ENCODE measurements at regions not wholly inside any gene's neighbourhood (a gene's known extent, or its start where the extent isn't known, plus 50 kb on each side); places are given as distances from the start of the nearest gene placed in this dataset.
A peak's percentile ranks its signal among the peaks of the same experiment; 100 is the strongest.

- H3K27ac ChIP-seq: peak overlapping the region; percentile 16
- no peak for TF ChIP-seq CTCF (IDR thresholded peaks at IDR 0.05; ENCODE audit: low read depth, low read length)
- H3K27me3 ChIP-seq: no peaks in the 10 kb centered on the region
- no peak overlapping the region for H3K4me3 ChIP-seq
- no peaks in the 10 kb centered on the region for H3K36me3 ChIP-seq
- no peaks in the 10 kb centered on the region for H3K9me3 ChIP-seq (ENCODE audit: low read depth)
- peaks cover 46% of the 10 kb centered on the region for H3K4me1 ChIP-seq (ENCODE audit: low read depth)
- no peak for DNase-seq (ENCODE audit: low read depth in 1 of 2, low spot score in 1 of 2)
Measured at GRCh38 chr1:201772178-201772577, 56.8 kb upstream of the IPO9 start.

GRCh38 chr1:201773764-201774163, 55.2 kb upstream of the IPO9 start:
- H3K27ac ChIP-seq: peak overlapping the region; percentile 66
- no peaks in the 10 kb centered on the region for H3K36me3 ChIP-seq
- H3K27me3 ChIP-seq: no peaks in the 10 kb centered on the region
- peaks cover 47% of the 10 kb centered on the region for H3K4me1 ChIP-seq (ENCODE audit: low read depth)
- TF ChIP-seq CTCF (IDR thresholded peaks at IDR 0.05; ENCODE audit: low read depth, low read length): no peak
- H3K4me3 ChIP-seq: no peak overlapping the region
- no peak for DNase-seq (ENCODE audit: low read depth in 1 of 2, low spot score in 1 of 2)
- no peaks in the 10 kb centered on the region for H3K9me3 ChIP-seq (ENCODE audit: low read depth)

GRCh38 chr1:201774224-201774982, 54.6 kb upstream of the IPO9 start:
- Histone ChIP-seq H3K27ac (peak overlapping the region; percentile 66), H3K9me3 (ENCODE audit: low read depth) (no peaks in the 10 kb centered on the region), H3K36me3 (no peaks in the 10 kb centered on the region), H3K4me1 (ENCODE audit: low read depth) (peaks cover 47% of the 10 kb centered on the region), H3K4me3 (no peak overlapping the region), H3K27me3 (no peaks in the 10 kb centered on the region)
- DNase-seq (ENCODE audit: low read depth in 1 of 2, low spot score in 1 of 2): peak in 1 of 2 donors; percentile 89
- no peak for TF ChIP-seq CTCF (IDR thresholded peaks at IDR 0.05; ENCODE audit: low read depth, low read length)

- H3K27me3 ChIP-seq: no peaks in the 10 kb centered on the region
- H3K9me3 ChIP-seq (ENCODE audit: low read depth): no peaks in the 10 kb centered on the region
- H3K36me3 ChIP-seq: peaks cover under 1% of the 10 kb centered on the region
- no peak overlapping the region for H3K4me3 ChIP-seq
- H3K4me1 ChIP-seq (ENCODE audit: low read depth): peaks cover 45% of the 10 kb centered on the region
- TF ChIP-seq CTCF (IDR thresholded peaks at IDR 0.05; ENCODE audit: low read depth, low read length): peak; percentile 23
- peak overlapping the region; percentile 66 for H3K27ac ChIP-seq
- no peak for DNase-seq (ENCODE audit: low read depth in 1 of 2, low spot score in 1 of 2)
Measured at GRCh38 chr1:201774983-201775344, 54.0 kb upstream of the IPO9 start.

- no peak overlapping the region for H3K4me3 ChIP-seq
- H3K36me3 ChIP-seq: peaks cover 4% of the 10 kb centered on the region
- no peaks in the 10 kb centered on the region for H3K27me3 ChIP-seq
- no peak for DNase-seq (ENCODE audit: low read depth in 1 of 2, low spot score in 1 of 2)
- no peaks in the 10 kb centered on the region for H3K9me3 ChIP-seq (ENCODE audit: low read depth)
- TF ChIP-seq CTCF (IDR thresholded peaks at IDR 0.05; ENCODE audit: low read depth, low read length): no peak
- peaks cover 43% of the 10 kb centered on the region for H3K4me1 ChIP-seq (ENCODE audit: low read depth)
- H3K27ac ChIP-seq: peak overlapping the region; percentile 66
Measured at GRCh38 chr1:201775380-201775779, 53.6 kb upstream of the IPO9 start.

Measured in cardiac muscle cell (in vitro differentiated cells and primary cell).